Calu3 (cell line): ENCODE measurements at regions not wholly inside any gene's neighbourhood (a gene's known extent, or its start where the extent isn't known, plus 50 kb on each side); places are given as distances from the start of the nearest gene placed in this dataset.

Experiments used
- BruUV-seq: library from RNA; stranded (reverse); fragments of 400-500 nt; replicated peaks from 2 replicates; lab custom pipeline; 2021; lab: Mats Ljungman, UMichigan
- CTCF ChIA-PET: fragments of 300-600 bp; sonication (Branson Sonifier 250); formaldehyde crosslinking; loops from one replicate; lab custom pipeline; 2022; ENCODE audit warnings: antibody characterized with exemption; lab: Charles Lee
- DNase-seq: peaks from one replicate; pipeline ENCODE4 v3.0.0; 2022
- H3K27ac Mint-ChIP-seq: one replicate; pipeline ENCODE4 v1.8.0; 2022; ENCODE audit warnings: mixed read lengths; ENCODE audit not compliant: unreplicated experiment
- H3K27me3 Mint-ChIP-seq: one replicate; pipeline ENCODE4 v1.8.0; 2022; ENCODE audit warnings: mixed read lengths; ENCODE audit not compliant: unreplicated experiment
- H3K36me3 Mint-ChIP-seq: one replicate; pipeline ENCODE4 v1.8.0; 2022; ENCODE audit warnings: mild to moderate bottlenecking, moderate library complexity, mixed read lengths; ENCODE audit not compliant: insufficient read depth, unreplicated experiment
- H3K4me1 Mint-ChIP-seq: one replicate; pipeline ENCODE4 v1.8.0; 2022; ENCODE audit warnings: mild to moderate bottlenecking, low read depth, mixed read lengths; ENCODE audit not compliant: unreplicated experiment
- H3K4me3 Mint-ChIP-seq: one replicate; pipeline ENCODE4 v1.8.0; 2022; ENCODE audit warnings: mild to moderate bottlenecking, low read depth, moderate library complexity, mixed read lengths; ENCODE audit not compliant: unreplicated experiment
- H3K9me3 Mint-ChIP-seq: one replicate; pipeline ENCODE4 v1.8.0; 2022; ENCODE audit warnings: low read depth, mixed read lengths; ENCODE audit not compliant: unreplicated experiment
- intact Hi-C: fragments of 100-400 bp; cut with micrococcal nuclease; formaldehyde crosslinking; loops from one replicate; pipeline ENCODE4 v1.10.0; 2022; ENCODE audit not compliant: unreplicated experiment
- TF ChIP-seq, protein P1 (sequence below): fragments of 200-600 bp; IDR thresholded peaks from one replicate; pipeline ENCODE4 v1.8.0; 2022; ENCODE audit warnings: antibody characterized with exemption; ENCODE audit not compliant: unreplicated experiment

DNA sequence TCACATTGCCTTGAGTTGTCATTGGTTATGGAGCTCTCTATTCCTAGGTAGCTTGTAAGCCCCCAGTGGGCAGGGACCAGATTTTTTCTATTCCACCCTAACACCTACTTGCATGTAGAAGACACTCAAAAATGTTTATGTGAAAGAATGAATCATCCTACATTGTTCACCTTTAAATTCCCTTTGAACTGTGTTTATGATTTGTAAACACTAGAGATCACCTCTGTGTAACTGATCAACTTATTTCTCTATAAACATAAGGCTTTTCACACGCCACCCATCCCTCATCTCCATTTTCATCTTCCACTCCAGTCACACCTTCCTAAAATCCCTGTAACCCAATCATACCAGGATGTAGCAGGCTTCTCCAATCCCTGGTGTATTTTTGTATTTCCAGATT lies 142.6 kb upstream of the LEF1 start:
- no peaks in the 10 kb centered on the region for H3K4me1 Mint-ChIP-seq
- intact Hi-C loops: no loop called here
- TF ChIP-seq, protein P1, sequence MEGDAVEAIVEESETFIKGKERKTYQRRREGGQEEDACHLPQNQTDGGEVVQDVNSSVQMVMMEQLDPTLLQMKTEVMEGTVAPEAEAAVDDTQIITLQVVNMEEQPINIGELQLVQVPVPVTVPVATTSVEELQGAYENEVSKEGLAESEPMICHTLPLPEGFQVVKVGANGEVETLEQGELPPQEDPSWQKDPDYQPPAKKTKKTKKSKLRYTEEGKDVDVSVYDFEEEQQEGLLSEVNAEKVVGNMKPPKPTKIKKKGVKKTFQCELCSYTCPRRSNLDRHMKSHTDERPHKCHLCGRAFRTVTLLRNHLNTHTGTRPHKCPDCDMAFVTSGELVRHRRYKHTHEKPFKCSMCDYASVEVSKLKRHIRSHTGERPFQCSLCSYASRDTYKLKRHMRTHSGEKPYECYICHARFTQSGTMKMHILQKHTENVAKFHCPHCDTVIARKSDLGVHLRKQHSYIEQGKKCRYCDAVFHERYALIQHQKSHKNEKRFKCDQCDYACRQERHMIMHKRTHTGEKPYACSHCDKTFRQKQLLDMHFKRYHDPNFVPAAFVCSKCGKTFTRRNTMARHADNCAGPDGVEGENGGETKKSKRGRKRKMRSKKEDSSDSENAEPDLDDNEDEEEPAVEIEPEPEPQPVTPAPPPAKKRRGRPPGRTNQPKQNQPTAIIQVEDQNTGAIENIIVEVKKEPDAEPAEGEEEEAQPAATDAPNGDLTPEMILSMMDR: no peak
- H3K36me3 Mint-ChIP-seq: no peaks in the 10 kb centered on the region
- H3K9me3 Mint-ChIP-seq: no peaks in the 10 kb centered on the region
- peaks cover 22% of the 10 kb centered on the region for H3K27me3 Mint-ChIP-seq
- CTCF ChIA-PET: no interaction called here
- BruUV-seq: no TSS peak
- no peak overlapping the region for H3K4me3 Mint-ChIP-seq
- no peak overlapping the region for H3K27ac Mint-ChIP-seq
- DNase-seq: no peak

DNA sequence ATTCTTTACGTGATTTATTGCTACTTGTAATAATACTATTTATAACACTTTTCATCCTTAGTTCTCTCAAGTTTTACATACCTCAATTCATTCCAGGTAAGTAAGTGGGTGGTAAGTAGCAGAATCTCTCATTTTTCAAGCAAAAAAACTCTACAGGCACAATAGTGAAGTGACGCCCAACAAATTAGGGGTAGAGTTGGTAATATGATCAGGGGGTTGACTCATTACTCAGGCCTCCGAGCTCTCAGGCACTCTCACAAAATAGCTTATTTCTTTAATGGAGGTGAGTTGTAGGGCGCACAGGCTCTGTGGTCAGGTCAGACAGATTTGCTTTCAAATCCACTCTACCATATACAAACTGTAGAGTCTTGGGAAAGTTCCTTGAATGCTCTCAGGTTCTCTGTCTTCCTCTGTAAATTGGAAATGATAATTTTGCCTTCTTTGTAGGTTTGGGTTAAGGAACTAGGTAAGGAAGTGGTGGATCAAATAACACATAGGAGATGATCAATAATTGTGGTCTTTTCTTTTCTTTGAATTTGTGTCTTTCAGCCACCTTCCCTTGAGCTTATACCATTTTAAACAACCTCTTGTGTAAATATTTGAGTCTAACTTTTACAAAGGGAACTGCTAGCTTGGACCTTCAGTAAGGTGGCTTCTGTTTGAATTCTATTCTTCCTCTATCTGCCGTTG lies 134.9 kb upstream of the LEF1 start:
- BruUV-seq: no TSS peak
- TF ChIP-seq, protein P1: no peak
- peak; percentile 5 for DNase-seq
- Mint-ChIP-seq H3K27me3 (no peaks in the 10 kb centered on the region), H3K4me1 (peaks cover 6% of the 10 kb centered on the region), H3K4me3 (no peak overlapping the region), H3K36me3 (no peaks in the 10 kb centered on the region), H3K27ac (no peak overlapping the region), H3K9me3 (no peaks in the 10 kb centered on the region)
- intact Hi-C loops: no loop called here
- CTCF ChIA-PET: interaction anchor here (0.6 kb wide), 1 partner anchor 175 kb away, joined by 3 read pairs; no protein-coding TSS in a partner anchor

DNA sequence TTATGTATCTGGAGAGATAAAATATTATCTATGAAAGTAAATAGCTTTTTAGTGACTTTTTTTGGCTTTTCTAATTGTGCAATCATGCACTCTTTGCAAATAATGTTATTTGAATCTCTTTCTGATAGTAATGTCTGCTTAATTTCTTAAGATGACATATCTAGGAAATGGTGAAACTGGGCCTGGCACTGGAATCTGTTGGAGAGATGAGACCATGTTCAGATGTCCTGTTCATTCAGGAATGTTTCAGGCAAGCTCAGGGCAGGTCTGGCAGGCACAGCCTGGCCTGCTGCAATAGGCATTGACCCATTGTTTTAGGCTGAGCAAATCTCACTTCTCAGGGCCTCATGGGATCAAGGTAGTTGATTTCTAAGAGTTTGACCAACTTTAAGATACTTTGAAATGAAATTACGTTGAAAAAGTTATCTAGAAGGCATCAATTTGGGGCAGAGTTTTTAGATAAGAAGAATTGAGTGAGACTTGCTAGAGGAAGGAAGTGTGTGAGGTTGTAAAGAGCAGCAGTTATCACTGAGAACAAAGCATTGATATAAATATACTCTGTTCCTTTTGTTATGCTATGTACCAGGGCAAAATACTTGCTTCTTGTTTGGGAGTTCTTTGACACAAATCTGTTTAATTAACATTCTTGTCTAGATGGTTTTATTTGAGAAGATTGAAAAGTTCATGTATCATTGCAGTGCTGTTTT lies 133.0 kb upstream of the LEF1 start:
- Mint-ChIP-seq H3K9me3 (no peaks in the 10 kb centered on the region), H3K27ac (no peak overlapping the region), H3K4me3 (no peak overlapping the region), H3K4me1 (peaks cover 6% of the 10 kb centered on the region), H3K36me3 (no peaks in the 10 kb centered on the region), H3K27me3 (no peaks in the 10 kb centered on the region)
- intact Hi-C loops: no loop called here
- DNase-seq: no peak
- CTCF ChIA-PET: no interaction called here
- TF ChIP-seq, protein P1: no peak
- no TSS peak for BruUV-seq

DNA sequence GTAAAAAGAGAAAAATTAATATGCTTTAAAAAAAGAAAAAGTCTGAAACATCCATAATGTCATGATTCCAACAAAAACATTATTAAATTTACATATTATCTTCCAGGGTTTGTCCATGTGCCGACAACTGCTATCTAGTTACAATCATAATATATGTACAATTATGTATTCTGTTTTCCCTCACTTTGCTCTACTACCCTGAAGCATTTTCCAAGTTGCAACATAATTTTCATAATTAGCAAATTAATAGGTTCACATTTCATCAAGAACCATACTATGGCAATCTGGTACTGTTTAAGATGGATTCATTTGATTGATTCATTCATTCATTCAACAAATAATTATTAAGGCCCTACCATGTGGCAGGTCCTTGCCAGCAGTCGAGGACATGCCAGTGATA lies 128.9 kb upstream of the LEF1 start:
- intact Hi-C loops: no loop called here
- CTCF ChIA-PET: no interaction called here
- no peaks in the 10 kb centered on the region for H3K36me3 Mint-ChIP-seq

More for the DNA sequence above, 128.9 kb upstream of the LEF1 start:
- no peaks in the 10 kb centered on the region for H3K27me3 Mint-ChIP-seq
- no peak overlapping the region for H3K4me3 Mint-ChIP-seq
- TF ChIP-seq, protein P1: no peak
- no TSS peak for BruUV-seq
- H3K9me3 Mint-ChIP-seq: no peaks in the 10 kb centered on the region
- H3K4me1 Mint-ChIP-seq: no peaks in the 10 kb centered on the region
- H3K27ac Mint-ChIP-seq: no peak overlapping the region
- no peak for DNase-seq
